OCI-LY7 (cell line): ENCODE measurements at regions not wholly inside any gene's neighbourhood (a gene's known extent, or its start where the extent isn't known, plus 50 kb on each side); places are given as distances from the start of the nearest gene placed in this dataset.

Source experiments
- BruUV-seq: library from RNA; stranded (reverse); fragments of 400-500 nt; replicated peaks from 2 replicates; lab custom pipeline; 2021; lab: Mats Ljungman, UMichigan
- CTCF ChIA-PET: fragments of 300-600 bp; sonication (Branson Sonifier 250); formaldehyde crosslinking; loops from one replicate; lab custom pipeline; 2022; ENCODE audit warnings: antibody characterized with exemption; ENCODE audit not compliant: unreplicated experiment; lab: Charles Lee
- POLR2A ChIA-PET: fragments of 300-600 bp; sonication (Branson Sonifier 250); formaldehyde crosslinking; loops from one replicate; lab custom pipeline; 2022; ENCODE audit warnings: antibody characterized with exemption; lab: Charles Lee
- DNase-seq: peaks from one replicate; pipeline ENCODE4 v3.0.0-alpha.2; 2015; ENCODE audit warnings: low spot score
- H2AFZ ChIP-seq: fragments of 200-600 bp; sonication (generic), shearing (Covaris generic); 2 replicates; pipeline ENCODE4 v1.6.1; 2014; ENCODE audit warnings: mild to moderate bottlenecking, antibody characterized with exemption, low read length, moderate library complexity
- H3K27ac ChIP-seq: fragments of 200-600 bp; sonication (generic); 2 replicates; pipeline ENCODE4 v1.5.1; 2014; ENCODE audit warnings: mixed run types, low read depth, mild to moderate bottlenecking, moderate library complexity, low read length, inconsistent platforms; ENCODE audit not compliant: poor library complexity, severe bottlenecking
- H3K36me3 ChIP-seq: fragments of 200-600 bp; sonication (generic); 2 replicates; pipeline ENCODE4 v1.6.1; 2014; ENCODE audit warnings: mild to moderate bottlenecking, antibody characterized with exemption, low read length, moderate library complexity, mixed read lengths; ENCODE audit not compliant: insufficient read depth
- H3K4me1 ChIP-seq: fragments of 200-600 bp; sonication (generic); 2 replicates; pipeline ENCODE4 v1.5.1; 2014; ENCODE audit warnings: mild to moderate bottlenecking, low read length; ENCODE audit not compliant: insufficient read depth, poor library complexity, severe bottlenecking
- H3K4me2 ChIP-seq: fragments of 200-600 bp; sonication (generic); 2 replicates; pipeline ENCODE4 v1.6.1; 2014; ENCODE audit warnings: mild to moderate bottlenecking, low read length
- H3K4me3 ChIP-seq: fragments of 200-600 bp; sonication (generic); 2 replicates; pipeline ENCODE4 v1.5.1; 2014; ENCODE audit warnings: mild to moderate bottlenecking, low read depth, low read length; ENCODE audit not compliant: poor library complexity, severe bottlenecking
- H3K79me2 ChIP-seq: fragments of 200-600 bp; sonication (generic); 2 replicates; pipeline ENCODE4 v1.6.1; 2016; ENCODE audit warnings: low read depth, mild to moderate bottlenecking, low read length, moderate library complexity, mixed read lengths; ENCODE audit not compliant: insufficient read depth
- H3K9me2 ChIP-seq: fragments of 200-600 bp; sonication (generic); 2 replicates; pipeline ENCODE4 v1.6.1; 2016; ENCODE audit warnings: mild to moderate bottlenecking, low read length, mixed read lengths; ENCODE audit not compliant: insufficient read depth
- H3K9me3 ChIP-seq: fragments of 200-600 bp; sonication (generic); 2 replicates; pipeline ENCODE4 v1.6.1; 2014; ENCODE audit warnings: mild to moderate bottlenecking, mixed run types, low read length, mixed read lengths
- H4K20me1 ChIP-seq: fragments of 200-600 bp; sonication (generic); 2 replicates; pipeline ENCODE4 v1.6.1; 2014; ENCODE audit warnings: mild to moderate bottlenecking, antibody characterized with exemption, low read length, moderate library complexity, mixed read lengths; ENCODE audit not compliant: insufficient read depth
- CTCF ChIP-seq: fragments of 200-600 bp; sonication (generic); conservative IDR thresholded peaks from 2 replicates; pipeline ENCODE4 v1.5.1; 2014; ENCODE audit warnings: mild to moderate bottlenecking, antibody characterized with exemption, low read length, moderate library complexity, mixed read lengths
- EZH2phosphoT487 ChIP-seq: fragments of 200-600 bp; sonication (generic); IDR thresholded peaks from 2 replicates; pipeline ENCODE4 v1.6.1; 2018; ENCODE audit warnings: low read depth, borderline replicate concordance, mild to moderate bottlenecking, mixed run types, antibody characterized with exemption, low read length, moderate library complexity, mixed read lengths
- intact Hi-C: fragments of 100-400 bp; cut with micrococcal nuclease; formaldehyde crosslinking; loops from one replicate; pipeline ENCODE4 v1.10.0; 2022; ENCODE audit not compliant: unreplicated experiment

- H3K4me2 ChIP-seq: no peak overlapping the region
- BruUV-seq: no TSS peak
- no peaks in the 10 kb centered on the region for H4K20me1 ChIP-seq
- H2AFZ ChIP-seq: no peak overlapping the region
- no peak for TF ChIP-seq EZH2phosphoT487
- no peak for TF ChIP-seq CTCF
- H3K4me3 ChIP-seq: no peak overlapping the region
- no peaks in the 10 kb centered on the region for H3K9me2 ChIP-seq
- no peaks in the 10 kb centered on the region for H3K36me3 ChIP-seq
- H3K9me3 ChIP-seq: no peaks in the 10 kb centered on the region
- CTCF ChIA-PET: no interaction called here
- intact Hi-C loops: no loop called here
- DNase-seq: no peak
- POLR2A ChIA-PET: no interaction called here
- H3K4me1 ChIP-seq: no peaks in the 10 kb centered on the region
- no peaks in the 10 kb centered on the region for H3K79me2 ChIP-seq
- no peak overlapping the region for H3K27ac ChIP-seq
Observed at GRCh38 chr5:20575571-20575970, 587.6 kb upstream of the CDH18 start.

- Histone ChIP-seq H3K79me2 (no peaks in the 10 kb centered on the region), H3K27ac (no peak overlapping the region), H3K9me3 (no peaks in the 10 kb centered on the region), H2AFZ (no peak overlapping the region), H4K20me1 (no peaks in the 10 kb centered on the region), H3K4me1 (no peaks in the 10 kb centered on the region), H3K36me3 (no peaks in the 10 kb centered on the region), H3K4me2 (no peak overlapping the region), H3K4me3 (no peak overlapping the region), H3K9me2 (no peaks in the 10 kb centered on the region)
- BruUV-seq: no TSS peak
- TF ChIP-seq CTCF (no peak), EZH2phosphoT487 (no peak)
- intact Hi-C loops: no loop called here
- no peak for DNase-seq
- CTCF ChIA-PET: no interaction called here
- POLR2A ChIA-PET: interaction anchor here (1.0 kb wide), 1 partner anchor 12 kb away, joined by 3 read pairs; no protein-coding TSS in a partner anchor
Observed at GRCh38 chr5:20574576-20574975, 586.6 kb upstream of the CDH18 start.

GRCh38 chr5:20572614-20573013 is 584.6 kb upstream of the CDH18 start:
- Histone ChIP-seq H3K9me2 (no peaks in the 10 kb centered on the region), H3K9me3 (no peaks in the 10 kb centered on the region), H3K4me1 (no peaks in the 10 kb centered on the region), H4K20me1 (no peaks in the 10 kb centered on the region), H3K36me3 (no peaks in the 10 kb centered on the region), H3K79me2 (no peaks in the 10 kb centered on the region), H3K4me2 (no peak overlapping the region), H3K27ac (no peak overlapping the region), H3K4me3 (no peak overlapping the region), H2AFZ (no peak overlapping the region)
- ChIA-PET CTCF (no interaction called here), POLR2A (interaction anchor here (0.6 kb wide), 1 partner anchor 408 kb away, joined by 7 read pairs; no protein-coding TSS in a partner anchor)
- DNase-seq: no peak
- intact Hi-C loops: no loop called here
- BruUV-seq: no TSS peak
- no peak for TF ChIP-seq CTCF
- no peak for TF ChIP-seq EZH2phosphoT487
